ENCODE measurements at regions not wholly inside any gene's neighbourhood (a gene's known extent, or its start where the extent isn't known, plus 50 kb on each side); places are given as distances from the start of the nearest gene placed in this dataset.

DNA sequence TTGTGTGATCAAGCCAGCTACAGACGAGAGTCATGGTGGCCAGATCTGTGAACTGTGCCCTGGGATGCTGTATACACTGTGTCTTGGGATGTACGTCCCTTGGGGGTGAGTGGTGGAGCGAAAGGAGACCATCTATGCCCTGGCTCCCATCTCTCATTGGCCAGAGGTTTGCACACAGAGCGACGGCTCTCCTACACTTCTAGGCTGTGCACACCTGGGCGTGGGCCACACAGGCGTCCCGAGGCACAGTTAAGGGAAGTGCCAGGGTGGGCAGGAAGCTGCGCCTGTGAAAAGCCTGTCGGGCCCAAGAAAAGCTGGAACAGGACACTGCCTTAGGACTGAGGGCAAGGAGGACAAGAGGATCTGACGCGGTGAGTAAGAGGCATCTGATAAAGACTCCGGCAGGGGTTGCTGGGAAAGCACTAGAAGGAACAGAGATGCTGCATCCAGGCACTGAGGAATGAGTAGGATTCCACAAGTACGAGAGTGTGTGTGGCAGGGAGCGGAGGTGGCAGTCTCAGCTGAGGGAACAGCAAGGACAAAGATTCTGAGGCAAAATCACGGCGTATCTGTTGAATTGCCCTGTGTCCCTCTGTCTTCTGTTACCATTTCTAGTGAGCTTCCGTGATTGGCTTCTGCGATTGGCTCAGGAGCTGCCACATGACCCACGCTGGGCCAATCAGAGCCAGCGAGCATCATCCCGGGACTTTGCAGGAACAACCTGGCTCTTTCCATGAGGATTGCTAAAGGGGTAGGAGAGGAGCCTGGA, 67.9 kb upstream of the ZBTB40 start:
- TF ChIP-seq, protein P1, sequence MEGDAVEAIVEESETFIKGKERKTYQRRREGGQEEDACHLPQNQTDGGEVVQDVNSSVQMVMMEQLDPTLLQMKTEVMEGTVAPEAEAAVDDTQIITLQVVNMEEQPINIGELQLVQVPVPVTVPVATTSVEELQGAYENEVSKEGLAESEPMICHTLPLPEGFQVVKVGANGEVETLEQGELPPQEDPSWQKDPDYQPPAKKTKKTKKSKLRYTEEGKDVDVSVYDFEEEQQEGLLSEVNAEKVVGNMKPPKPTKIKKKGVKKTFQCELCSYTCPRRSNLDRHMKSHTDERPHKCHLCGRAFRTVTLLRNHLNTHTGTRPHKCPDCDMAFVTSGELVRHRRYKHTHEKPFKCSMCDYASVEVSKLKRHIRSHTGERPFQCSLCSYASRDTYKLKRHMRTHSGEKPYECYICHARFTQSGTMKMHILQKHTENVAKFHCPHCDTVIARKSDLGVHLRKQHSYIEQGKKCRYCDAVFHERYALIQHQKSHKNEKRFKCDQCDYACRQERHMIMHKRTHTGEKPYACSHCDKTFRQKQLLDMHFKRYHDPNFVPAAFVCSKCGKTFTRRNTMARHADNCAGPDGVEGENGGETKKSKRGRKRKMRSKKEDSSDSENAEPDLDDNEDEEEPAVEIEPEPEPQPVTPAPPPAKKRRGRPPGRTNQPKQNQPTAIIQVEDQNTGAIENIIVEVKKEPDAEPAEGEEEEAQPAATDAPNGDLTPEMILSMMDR (IDR thresholded peaks at IDR 0.05; ENCODE audit: extremely low read depth, low read depth, low read length) = no peak
- Histone ChIP-seq H3K4me1 (ENCODE audit: insufficient read depth, low read length) (peaks cover 2% of the 10 kb centered on the region), H3K4me3 (ENCODE audit: insufficient read depth, low read length) (no peak overlapping the region), H3K4me2 (ENCODE audit: insufficient read depth, low read length) (no peak overlapping the region), H3K9me3 (ENCODE audit: low read depth, low read length) (no peaks in the 10 kb centered on the region), H3K27ac (ENCODE audit: low read depth, low read length) (no peak overlapping the region), H3K36me3 (ENCODE audit: insufficient read depth, low read length) (no peaks in the 10 kb centered on the region), H3K79me2 (ENCODE audit: insufficient read depth, low read length) (no peaks in the 10 kb centered on the region), H3K27me3 (ENCODE audit: insufficient read depth, low read length) (peaks cover 26% of the 10 kb centered on the region), H4K20me1 (ENCODE audit: insufficient read depth, low read length) (no peaks in the 10 kb centered on the region), H2AFZ (ENCODE audit: low read length) (no peak overlapping the region)
- no peak for DNase-seq (ENCODE audit: insufficient read length, low spot score, missing footprints)

DNA sequence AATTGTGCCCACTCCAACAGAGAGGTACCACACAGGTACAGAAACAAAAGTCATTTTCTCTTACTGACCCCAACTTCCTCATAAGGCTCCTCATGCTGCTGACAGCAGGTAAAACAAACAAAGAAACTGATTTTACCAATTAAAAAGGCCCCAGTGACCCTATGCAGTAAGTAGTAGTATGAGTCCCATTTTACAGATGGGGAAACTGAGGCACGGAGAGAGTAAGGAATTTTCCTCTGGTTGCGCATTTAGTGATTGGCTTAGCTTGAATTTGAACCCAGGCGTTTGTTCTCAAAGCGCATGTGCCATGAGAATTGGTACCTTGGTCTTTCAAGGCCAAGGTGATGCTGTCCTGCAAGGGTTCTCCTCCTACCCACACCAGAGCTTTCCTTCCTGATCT, 66.1 kb upstream of the ZBTB40 start:
- Histone ChIP-seq H3K27ac (ENCODE audit: low read depth, low read length) (no peak overlapping the region), H3K4me1 (ENCODE audit: insufficient read depth, low read length) (peaks cover 2% of the 10 kb centered on the region), H3K27me3 (ENCODE audit: insufficient read depth, low read length) (peaks cover 26% of the 10 kb centered on the region), H3K79me2 (ENCODE audit: insufficient read depth, low read length) (no peaks in the 10 kb centered on the region), H3K9me3 (ENCODE audit: low read depth, low read length) (no peaks in the 10 kb centered on the region), H4K20me1 (ENCODE audit: insufficient read depth, low read length) (no peaks in the 10 kb centered on the region), H3K4me3 (ENCODE audit: insufficient read depth, low read length) (no peak overlapping the region), H3K36me3 (ENCODE audit: insufficient read depth, low read length) (no peaks in the 10 kb centered on the region), H3K4me2 (ENCODE audit: insufficient read depth, low read length) (no peak overlapping the region), H2AFZ (ENCODE audit: low read length) (no peak overlapping the region)
- TF ChIP-seq, protein P1 (IDR thresholded peaks at IDR 0.05; ENCODE audit: extremely low read depth, low read depth, low read length) = no peak
- no peak for DNase-seq (ENCODE audit: insufficient read length, low spot score, missing footprints)

DNA sequence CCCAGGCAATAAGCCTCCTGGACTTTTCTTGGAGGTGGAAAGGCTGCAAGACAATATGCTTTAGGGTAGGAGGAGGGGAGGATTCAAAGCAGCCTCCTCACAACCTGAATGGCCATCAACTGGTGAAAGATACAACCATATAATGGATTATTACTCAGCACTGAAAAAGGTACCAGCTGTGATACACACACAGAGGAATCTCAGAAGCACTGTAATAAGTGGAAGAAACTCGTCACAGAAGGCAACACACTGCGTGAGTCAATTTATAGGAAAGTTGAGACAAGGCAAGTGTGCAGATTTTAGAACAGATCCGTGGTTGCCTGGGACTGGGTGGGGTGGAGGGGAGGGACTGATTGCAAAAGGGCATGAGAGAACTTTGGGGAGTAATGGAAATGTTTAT, 64.9 kb upstream of the ZBTB40 start:
- Histone ChIP-seq H2AFZ (ENCODE audit: low read length) (no peak overlapping the region), H3K9me3 (ENCODE audit: low read depth, low read length) (no peaks in the 10 kb centered on the region), H3K27ac (ENCODE audit: low read depth, low read length) (no peak overlapping the region), H3K4me1 (ENCODE audit: insufficient read depth, low read length) (peaks cover 2% of the 10 kb centered on the region), H3K4me2 (ENCODE audit: insufficient read depth, low read length) (no peak overlapping the region), H4K20me1 (ENCODE audit: insufficient read depth, low read length) (no peaks in the 10 kb centered on the region), H3K36me3 (ENCODE audit: insufficient read depth, low read length) (no peaks in the 10 kb centered on the region), H3K79me2 (ENCODE audit: insufficient read depth, low read length) (no peaks in the 10 kb centered on the region), H3K27me3 (ENCODE audit: insufficient read depth, low read length) (peaks cover 22% of the 10 kb centered on the region), H3K4me3 (ENCODE audit: insufficient read depth, low read length) (no peak overlapping the region)
- TF ChIP-seq, protein P1 (IDR thresholded peaks at IDR 0.05; ENCODE audit: extremely low read depth, low read depth, low read length) = no peak
- DNase-seq (ENCODE audit: insufficient read length, low spot score, missing footprints) = no peak

DNA sequence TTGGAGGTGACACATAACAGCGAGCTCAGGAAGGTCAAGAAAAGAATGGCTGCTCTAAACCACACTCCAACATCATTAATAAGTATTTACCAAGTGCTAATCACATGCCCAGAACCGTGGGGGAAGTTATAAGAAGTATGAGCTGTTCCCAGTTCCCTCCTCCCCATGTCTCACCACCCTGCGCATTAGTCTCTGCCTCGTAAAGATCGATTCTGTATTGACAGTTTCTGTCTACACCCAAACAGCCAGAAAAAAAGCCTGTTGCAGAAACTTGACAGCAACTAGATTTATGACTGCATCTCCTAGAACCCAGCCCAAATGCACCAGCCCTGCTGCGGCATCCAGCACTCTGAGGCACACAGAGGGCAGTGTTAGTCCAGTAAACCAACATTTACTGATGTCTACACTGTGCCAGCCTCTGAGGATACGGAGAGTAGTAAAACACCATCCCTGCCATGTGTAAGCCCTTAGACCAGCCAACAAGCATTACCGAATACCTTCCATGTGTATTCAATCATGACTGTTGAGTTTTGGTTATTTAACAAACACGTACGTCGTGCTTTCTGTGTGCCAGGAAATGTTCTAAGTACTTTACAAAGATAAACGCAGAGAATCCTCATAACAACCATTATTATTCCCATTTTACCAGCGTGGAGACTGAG, 63.6 kb upstream of the ZBTB40 start:
- peaks cover 23% of the 10 kb centered on the region for H3K27me3 ChIP-seq (ENCODE audit: insufficient read depth, low read length)
- H3K4me3 ChIP-seq (ENCODE audit: insufficient read depth, low read length) = no peak overlapping the region
- no peak overlapping the region for H2AFZ ChIP-seq (ENCODE audit: low read length)
- H3K79me2 ChIP-seq (ENCODE audit: insufficient read depth, low read length) = no peaks in the 10 kb centered on the region
- H3K9me3 ChIP-seq (ENCODE audit: low read depth, low read length) = no peaks in the 10 kb centered on the region
- H3K4me1 ChIP-seq (ENCODE audit: insufficient read depth, low read length) = peaks cover 2% of the 10 kb centered on the region
- no peaks in the 10 kb centered on the region for H4K20me1 ChIP-seq (ENCODE audit: insufficient read depth, low read length)
- no peak overlapping the region for H3K4me2 ChIP-seq (ENCODE audit: insufficient read depth, low read length)
- no peak overlapping the region for H3K27ac ChIP-seq (ENCODE audit: low read depth, low read length)
- no peak for DNase-seq (ENCODE audit: insufficient read length, low spot score, missing footprints)
- TF ChIP-seq, protein P1 (IDR thresholded peaks at IDR 0.05; ENCODE audit: extremely low read depth, low read depth, low read length) = no peak
- H3K36me3 ChIP-seq (ENCODE audit: insufficient read depth, low read length) = no peaks in the 10 kb centered on the region

Data from osteoblast (primary cell).